Heart left ventricle (tissue), 13 donors: ENCODE measurements at regions not wholly inside any gene's neighbourhood (a gene's known extent, or its start where the extent isn't known, plus 50 kb on each side); places are given as distances from the start of the nearest gene placed in this dataset.

Source experiments
- CTCF ChIP-seq, 12 donors: fragments of 200-600 bp; sonication (generic) in 4 of 12; IDR thresholded peaks; one replicate each; pipeline versions ENCODE4 v1.5.0 to v1.8.0; 2018 to 2022; ENCODE audit warnings: antibody characterized with exemption in 12 of 12, mild to moderate bottlenecking in 5 of 12
- POLR2A ChIP-seq, 2 donors: fragments of 450-650 bp; IDR thresholded peaks; one replicate each; pipeline ENCODE4 v1.6.1; 2017; ENCODE audit warnings: antibody characterized with exemption in 2 of 2, mild to moderate bottlenecking in 2 of 2, moderate library complexity in 2 of 2
- donor health status: ischemic (EF 13 %, LVEDD 7.1; RV severe dilation, severe dysfunction).
- donor health status: DM: no; HTN: yes; CAD: no.
- donor health status: DM: no; HTN: no; CAD: no.
- donor health status: ischemic (EF 25% LVEDD 6.9; RV normal size, moderate dysfunction).
- donor health status: ischemic (EF 25% LVEDD 5.7; RV mildly dilated, moderate dysfunction).
- donor health status: ischemic (EF 35%, LVEDD 5.7; RV mildly dilated, moderate dysfunction).
- donor health status: nonischemic (EF 11% LVEDD 7.7; RV severe dilation, severe dysfunction).
- donor health status: DM: yes; HTN: yes; CAD: no.
- donor health status: PGD.
- donor health status: ischemic (EF 29% LVEDD 5.4; RV normal size, mild dysfunction).
- donor health status: nonischemic (EF 23%, LVEDD 6.1; RV moderate dilation, normal function).

- no peak for TF ChIP-seq POLR2A (IDR thresholded peaks at IDR 0.05)
- TF ChIP-seq CTCF (IDR thresholded peaks at IDR 0.05) = no peak
Measured at GRCh38 chr5:163659568-163659902, 154.1 kb downstream of the MAT2B start.
